Sigmoid colon (tissue), 3 donors: ENCODE measurements at regions not wholly inside any gene's neighbourhood (a gene's known extent, or its start where the extent isn't known, plus 50 kb on each side); places are given as distances from the start of the nearest gene placed in this dataset.

Source experiments
- CTCF ChIP-seq, 4 experiments: fragments of 450-650 bp in 3 of 4; fragments of 200-600 bp in 1 of 4; IDR thresholded peaks; one replicate each; pipeline ENCODE4 v1.5.1; 2016 to 2019; ENCODE audit warnings: antibody characterized with exemption in 4 of 4, mild to moderate bottlenecking in 3 of 4, moderate library complexity in 2 of 4
- POLR2A ChIP-seq, 2 donors: fragments of 450-650 bp; IDR thresholded peaks; one replicate each; pipeline ENCODE4 v1.6.1; 2016; ENCODE audit warnings: antibody characterized with exemption in 2 of 2, mild to moderate bottlenecking in 2 of 2, moderate library complexity in 2 of 2

GRCh38 chr7:157486007-157486755 lies 149.4 kb downstream of the DNAJB6 start:
- TF ChIP-seq CTCF (IDR thresholded peaks at IDR 0.05) (no peak), POLR2A (IDR thresholded peaks at IDR 0.05) (no peak)
